Lower leg skin (tissue), 4 donors: ENCODE measurements at regions not wholly inside any gene's neighbourhood (a gene's known extent, or its start where the extent isn't known, plus 50 kb on each side); places are given as distances from the start of the nearest gene placed in this dataset.

Experiments used
- DNase-seq, 2 donors: peaks; one replicate each; pipeline ENCODE4 v3.0.0-alpha.2; 2019; ENCODE audit warnings: low spot score in 2 of 2
- H3K4me3 ChIP-seq: fragments of 200-600 bp; sonication (generic); 2 replicates; pipeline ENCODE4 v1.5.1; 2017; ENCODE audit warnings: mild to moderate bottlenecking, low read depth; ENCODE audit not compliant: poor library complexity, severe bottlenecking
- CTCF ChIP-seq, 3 donors: fragments of 450-650 bp; IDR thresholded peaks; one replicate each; pipeline ENCODE4 v1.5.1; 2016; ENCODE audit warnings: antibody characterized with exemption in 3 of 3, mild to moderate bottlenecking in 3 of 3, moderate library complexity in 2 of 3
- POLR2A ChIP-seq, 2 donors: fragments of 450-650 bp; IDR thresholded peaks; one replicate each; pipeline ENCODE4 v1.6.1; 2016 to 2017; ENCODE audit warnings: antibody characterized with exemption in 2 of 2, mild to moderate bottlenecking in 1 of 2, moderate library complexity in 1 of 2
- WGBS, 2 donors: methylation state at CpG; one replicate each; pipeline ENCODE4 v1.1.5; 2018; 5-methylcytosine and 5-hydroxymethylcytosine counted together
- intact Hi-C: fragments of 100-400 bp; cut with DNase I; formaldehyde crosslinking; loops from one replicate; pipeline ENCODE4 v1.15.0; 2023; ENCODE audit warnings: low total_unique reads

- TF ChIP-seq CTCF (IDR thresholded peaks at IDR 0.05) (no peak), POLR2A (IDR thresholded peaks at IDR 0.05) (no peak)
- WGBS, 2 donors = 56 to 80% methylated on average over 3 of the region's 3 CpGs
- no peak overlapping the region for H3K4me3 ChIP-seq
- intact Hi-C loops = no loop called here
- DNase-seq = no peak
Observed at GRCh38 chr7:142348100-142348499, 90.2 kb upstream of the PRSS58 start.

- H3K4me3 ChIP-seq = no peak overlapping the region
- 55 to 70% methylated on average over 3 of the region's 3 CpGs for WGBS, 2 donors
- DNase-seq = no peak
- intact Hi-C loops = no loop called here
- TF ChIP-seq POLR2A (IDR thresholded peaks at IDR 0.05) (no peak), CTCF (IDR thresholded peaks at IDR 0.05) (no peak)
Observed at GRCh38 chr7:142347091-142347490, 89.2 kb upstream of the PRSS58 start.

- H3K4me3 ChIP-seq = no peak overlapping the region
- WGBS, 2 donors = 67 to 79% methylated on average over 5 of the region's 5 CpGs
- TF ChIP-seq CTCF (IDR thresholded peaks at IDR 0.05) (no peak), POLR2A (IDR thresholded peaks at IDR 0.05) (no peak)
- intact Hi-C loops = no loop called here
- no peak for DNase-seq
Observed at GRCh38 chr7:142345811-142346210, 88.0 kb upstream of the PRSS58 start.

GRCh38 chr7:142338633-142339501 is 81.0 kb upstream of the PRSS58 start:
- H3K4me3 ChIP-seq = no peak overlapping the region
- TF ChIP-seq POLR2A (IDR thresholded peaks at IDR 0.05) = no peak
- no peak for TF ChIP-seq CTCF (IDR thresholded peaks at IDR 0.05)
- peak in 1 of 2 donors; percentile 28 for DNase-seq
- WGBS, 2 donors = 73 to 74% methylated on average over 6 of the region's 6 CpGs
- intact Hi-C loops = no loop called here

GRCh38 chr7:142337054-142338001 is 79.5 kb upstream of the PRSS58 start:
- DNase-seq = no peak
- WGBS, 2 donors = 70 to 76% methylated on average over 8 of the region's 8 CpGs
- intact Hi-C loops = no loop called here
- no peak for TF ChIP-seq CTCF (IDR thresholded peaks at IDR 0.05)
- H3K4me3 ChIP-seq = no peak overlapping the region
